COLO668 (cell line): ENCODE measurements at regions not wholly inside any gene's neighbourhood (a gene's known extent, or its start where the extent isn't known, plus 50 kb on each side); places are given as distances from the start of the nearest gene placed in this dataset.
"Not testable (repeated sequence)": the region's sequence is repeated elsewhere in the genome, so short reads cannot be mapped to it uniquely, and the experiment has no call there.

ENCODE experiments used
- DNase-seq: peaks from one replicate; lab custom pipeline; 2025; ENCODE audit not compliant: unreplicated experiment; lab: John Stamatoyannopoulos, UW

DNA sequence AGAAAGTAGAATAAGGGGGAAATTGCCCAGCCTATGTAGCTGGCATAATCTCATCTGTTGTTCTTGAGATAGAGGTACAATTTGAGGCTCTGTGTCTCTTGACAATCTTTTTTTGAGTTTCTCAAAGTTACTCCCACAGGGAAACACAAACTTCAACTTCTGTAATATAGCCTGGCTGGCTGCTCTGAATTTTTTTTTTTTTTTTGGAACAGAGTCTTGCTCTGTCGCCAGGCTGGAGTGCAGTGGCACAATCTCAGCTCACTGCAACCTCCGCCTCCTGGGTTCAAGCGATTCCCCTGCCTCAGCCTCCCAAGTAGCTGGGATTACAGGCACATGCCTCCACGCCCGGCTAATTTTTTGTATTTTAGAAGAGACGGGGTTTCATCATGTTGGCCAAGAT is 1486.8 kb upstream of the WWC1 start:
- not testable (repeated sequence) for DNase-seq

- not testable (repeated sequence) for DNase-seq
Observed at GRCh38 chr5:166810093-166810658, 1481.3 kb upstream of the WWC1 start.

DNA sequence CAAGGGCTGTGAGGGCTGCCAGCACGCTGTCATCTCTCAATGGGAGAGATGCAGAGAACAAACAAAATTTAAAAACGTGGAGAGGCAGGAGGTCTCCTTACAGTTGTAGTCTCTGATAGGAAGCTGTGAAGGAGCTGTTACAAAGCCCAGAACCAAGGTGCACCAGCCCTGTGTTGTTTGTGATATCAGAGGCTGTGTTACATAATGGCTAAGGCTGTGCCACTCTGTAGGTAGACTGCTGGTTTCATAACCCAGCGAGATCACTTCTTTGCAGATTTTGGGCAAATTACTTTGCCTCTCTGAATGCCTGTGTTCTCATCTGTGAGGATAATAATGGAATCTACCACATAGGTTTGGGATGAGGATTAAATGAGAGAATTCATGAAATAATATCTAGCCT is 1480.7 kb upstream of the WWC1 start:
- no peak for DNase-seq

GRCh38 chr5:166823360-166823759 is 1468.1 kb upstream of the WWC1 start:
- DNase-seq = no peak

- DNase-seq = no peak
Observed at GRCh38 chr5:166834246-166834645, 1457.2 kb upstream of the WWC1 start.

- DNase-seq = no peak
Observed at GRCh38 chr5:166845044-166845443, 1446.4 kb upstream of the WWC1 start.

GRCh38 chr5:166856791-166857190 is 1434.7 kb upstream of the WWC1 start:
- no peak for DNase-seq

DNA sequence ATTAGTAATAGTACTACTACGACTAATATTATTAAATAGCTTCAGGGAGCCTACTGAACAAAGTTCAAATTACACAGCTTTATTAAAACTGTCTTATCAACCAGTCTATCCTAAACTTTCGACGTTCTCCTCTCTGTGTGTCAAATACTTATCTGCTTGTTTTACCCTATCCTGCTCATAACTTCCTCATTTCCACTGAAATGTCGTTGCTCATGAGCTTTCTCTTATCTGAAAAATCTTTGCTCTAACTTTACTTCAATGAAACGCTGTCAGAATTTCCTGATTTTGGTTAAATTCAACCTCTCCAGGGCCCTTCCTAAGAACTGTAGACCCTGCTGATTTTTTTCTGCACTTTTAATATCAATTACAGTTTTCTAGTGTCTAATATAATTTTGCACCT is 1431.0 kb upstream of the WWC1 start:
- no peak for DNase-seq

DNA sequence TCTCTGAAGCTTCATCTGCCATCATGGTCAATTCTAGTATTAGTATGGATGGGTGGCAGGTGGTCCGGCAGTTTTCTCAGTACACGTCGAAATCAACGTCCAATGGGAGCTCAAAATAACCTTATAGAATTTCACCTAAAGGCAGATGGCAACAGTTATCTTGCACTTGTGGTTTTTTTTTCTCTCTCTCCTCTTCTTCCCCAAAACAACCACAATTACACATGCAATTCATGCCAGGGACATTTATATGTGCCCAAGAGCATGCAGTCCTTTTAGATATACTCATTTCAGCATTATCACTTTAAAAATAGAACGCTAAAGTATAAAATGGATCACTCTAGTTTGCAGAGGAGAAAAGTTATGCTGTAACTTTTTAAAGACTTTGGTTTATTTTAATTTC is 1428.9 kb upstream of the WWC1 start:
- no peak for DNase-seq

DNA sequence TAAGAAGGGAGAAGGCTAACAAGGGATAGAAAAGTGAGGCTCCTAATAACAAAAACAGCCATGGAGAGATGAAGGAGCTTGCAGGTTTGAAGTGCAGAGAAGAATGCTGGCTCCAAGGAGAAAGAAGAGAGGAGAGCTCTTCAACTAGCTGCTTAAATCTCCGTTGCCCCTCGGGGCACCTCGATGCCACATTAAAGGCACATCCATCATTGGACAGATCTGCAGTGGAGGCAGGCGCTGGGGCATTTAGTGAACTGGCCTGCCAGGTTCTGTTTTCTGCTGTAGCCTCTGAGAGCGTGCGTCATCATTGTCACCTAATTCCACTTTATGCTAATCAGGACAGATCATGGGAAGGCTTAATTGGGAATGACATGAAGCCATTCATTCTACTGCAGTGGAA is 1426.2 kb upstream of the WWC1 start:
- DNase-seq = no peak

GRCh38 chr5:166880456-166880855 is 1411.0 kb upstream of the WWC1 start:
- no peak for DNase-seq

- DNase-seq = no peak
Observed at GRCh38 chr5:166881802-166882201, 1409.6 kb upstream of the WWC1 start.

DNA sequence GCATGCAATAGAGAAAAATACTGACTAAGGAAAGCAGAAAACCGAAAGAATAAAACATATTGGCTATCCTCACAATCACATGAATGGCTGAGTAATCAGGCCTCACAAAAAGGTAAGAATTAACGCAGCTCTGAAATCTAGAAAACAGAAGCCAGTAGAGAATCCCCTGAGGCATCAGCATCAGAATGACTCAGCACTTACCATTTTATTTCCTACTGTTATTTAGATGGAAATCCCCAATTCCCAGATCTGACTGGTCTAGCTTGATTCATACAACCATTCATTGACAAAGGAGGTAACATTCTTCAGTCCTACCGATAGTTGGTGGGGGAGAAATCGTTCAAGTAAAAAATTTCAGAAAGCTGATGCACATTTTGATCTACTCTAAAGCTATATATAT is 1408.4 kb upstream of the WWC1 start:
- DNase-seq = no peak

DNA sequence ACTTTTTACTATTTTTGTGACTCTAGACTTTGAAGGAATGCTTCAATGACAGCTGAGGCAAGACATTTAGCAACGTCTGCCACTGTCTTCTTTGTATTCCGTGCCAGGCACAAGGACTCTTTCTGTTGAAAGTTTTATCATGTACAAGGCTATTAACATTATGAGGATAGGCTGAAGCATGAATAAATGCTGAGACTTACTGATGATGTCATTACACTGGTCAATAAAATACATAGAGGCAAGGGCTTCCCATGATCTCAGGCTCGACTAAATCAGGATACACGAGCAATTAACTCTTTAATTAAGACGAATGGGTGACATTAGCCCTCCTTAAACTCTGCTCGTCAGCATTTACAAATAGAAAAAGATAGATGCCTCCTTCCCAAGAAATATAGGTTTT is 1393.3 kb upstream of the WWC1 start:
- no peak for DNase-seq

DNA sequence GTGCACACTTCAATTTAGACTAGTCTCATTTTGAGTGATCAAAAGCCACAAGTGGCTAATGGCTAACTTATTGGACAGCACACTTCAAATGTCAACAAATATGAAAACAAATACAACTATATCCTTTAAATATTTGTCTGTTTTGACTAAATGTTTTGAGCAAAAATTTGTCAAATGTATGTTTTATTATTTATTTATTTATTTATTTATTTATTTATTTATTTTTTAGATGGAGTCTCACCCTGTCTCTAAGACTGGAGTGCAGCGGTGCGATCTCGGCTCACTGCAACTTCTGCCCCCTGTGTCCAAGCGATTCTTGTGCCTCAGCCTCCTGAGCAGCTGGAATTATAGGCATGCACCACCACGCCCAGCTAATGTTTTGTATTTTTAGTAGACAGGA is 1392.1 kb upstream of the WWC1 start:
- DNase-seq = no peak

DNA sequence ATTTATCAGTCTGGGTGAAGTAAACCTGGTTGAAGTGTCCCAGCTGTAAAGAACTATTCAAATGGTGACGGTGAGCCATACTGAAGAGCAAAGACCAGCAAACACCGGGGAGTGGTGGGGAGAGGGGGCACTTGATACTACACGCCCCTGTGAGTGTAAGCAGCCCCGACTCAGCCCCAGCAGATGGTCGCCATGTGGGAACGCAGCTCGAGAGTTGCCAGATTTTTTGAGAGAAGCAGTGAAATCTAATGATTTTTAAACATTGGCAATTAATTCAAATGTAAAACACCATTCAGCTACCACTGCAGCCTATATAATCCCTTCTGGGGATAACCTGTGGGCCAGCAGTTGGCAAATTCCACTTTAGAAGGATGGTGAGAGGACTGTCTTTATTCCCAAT is 1386.9 kb upstream of the WWC1 start:
- no peak for DNase-seq

GRCh38 chr5:166906991-166907713 is 1384.3 kb upstream of the WWC1 start:
- DNase-seq = no peak

- DNase-seq = no peak
Observed at GRCh38 chr5:166909040-166909439, 1382.4 kb upstream of the WWC1 start.

- no peak for DNase-seq
Observed at GRCh38 chr5:166909926-166910325, 1381.5 kb upstream of the WWC1 start.

DNA sequence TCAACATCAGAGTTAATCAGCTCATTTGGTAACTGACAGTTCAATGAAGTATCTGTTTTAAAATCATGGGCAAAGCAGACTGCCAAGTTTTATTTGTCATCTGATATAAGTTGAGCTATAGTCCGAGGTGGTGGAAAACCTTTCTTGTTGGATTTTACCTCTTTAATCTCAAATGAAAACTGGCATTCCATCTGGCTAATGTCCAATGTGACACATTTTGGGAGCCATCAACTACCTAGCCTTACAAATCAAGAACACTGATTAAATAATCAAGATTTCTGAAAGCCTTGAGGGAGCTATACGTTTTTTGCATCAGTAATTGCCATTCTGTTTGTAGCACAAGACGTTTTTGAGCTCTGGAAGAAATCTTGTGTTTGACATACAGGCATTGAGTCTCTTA is 1380.5 kb upstream of the WWC1 start:
- no peak for DNase-seq

GRCh38 chr5:166916021-166916420 is 1375.4 kb upstream of the WWC1 start:
- no peak for DNase-seq

DNA sequence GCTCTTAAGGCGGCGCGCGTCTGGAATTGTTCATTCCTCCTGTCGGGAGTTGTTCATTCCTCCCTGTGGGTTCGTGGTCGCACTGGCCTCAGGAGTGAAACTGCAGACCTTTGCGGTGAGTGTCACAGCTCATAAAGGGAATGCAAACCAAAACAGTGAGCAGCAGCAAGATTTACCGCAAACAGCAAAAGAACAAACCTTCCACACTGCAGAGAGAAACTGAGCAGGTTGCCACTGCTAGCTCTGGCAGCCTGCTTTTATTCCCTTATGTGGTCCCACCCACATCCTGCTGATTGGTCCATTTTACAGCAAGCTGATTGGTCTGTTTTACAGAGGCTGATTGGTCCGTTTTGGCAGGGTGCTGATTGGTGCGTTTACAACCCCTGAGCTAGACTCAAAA is 1365.3 kb upstream of the WWC1 start:
- no peak for DNase-seq
